Liver (tissue), 8 donors: ENCODE measurements at regions not wholly inside any gene's neighbourhood (a gene's known extent, or its start where the extent isn't known, plus 50 kb on each side); places are given as distances from the start of the nearest gene placed in this dataset.

Experiments
- DNase-seq: peaks from one replicate; pipeline ENCODE4 v3.0.0-alpha.2; 2017; ENCODE audit warnings: low spot score
- H3K27ac ChIP-seq, 2 donors: one replicate each; pipeline ENCODE4 v1.7.0; 2013; ENCODE audit warnings: inconsistent platforms in 2 of 2, low read length in 2 of 2, control low read depth in 1 of 2, low read depth in 1 of 2, mild to moderate bottlenecking in 1 of 2
- H3K27me3 ChIP-seq, 4 donors: one replicate each; pipeline versions ENCODE4 v1.6.1 to v1.7.0; 2013; ENCODE audit warnings: low read length in 3 of 4, inconsistent platforms in 1 of 4, mild to moderate bottlenecking in 1 of 4, moderate library complexity in 1 of 4; ENCODE audit not compliant: control insufficient read depth in 4 of 4, insufficient read depth in 4 of 4
- H3K36me3 ChIP-seq, 4 donors: one replicate each; pipeline versions ENCODE4 v1.6.1 to v1.7.0; 2013; ENCODE audit warnings: low read length in 3 of 4, mild to moderate bottlenecking in 3 of 4, low read depth in 1 of 4, moderate library complexity in 1 of 4; ENCODE audit not compliant: control insufficient read depth in 4 of 4, insufficient read depth in 3 of 4
- H3K4me1 ChIP-seq, 4 donors: one replicate each; pipeline versions ENCODE4 v1.6.1 to v1.7.0; 2013; ENCODE audit warnings: low read length in 3 of 4, mild to moderate bottlenecking in 3 of 4, moderate library complexity in 1 of 4; ENCODE audit not compliant: control insufficient read depth in 4 of 4, insufficient read depth in 4 of 4
- H3K4me3 ChIP-seq, 3 donors: one replicate each; pipeline versions ENCODE4 v1.6.1 to v1.7.0; 2013; ENCODE audit warnings: low read length in 3 of 3, control low read depth in 1 of 3, low read depth in 1 of 3, mild to moderate bottlenecking in 1 of 3
- H3K9ac ChIP-seq, 2 donors: one replicate each; pipeline ENCODE4 v1.7.0; 2013; ENCODE audit warnings: low read length in 2 of 2, mild to moderate bottlenecking in 2 of 2, moderate library complexity in 2 of 2, control low read depth in 1 of 2, low read depth in 1 of 2
- H3K9me3 ChIP-seq, 4 donors: one replicate each; pipeline versions ENCODE4 v1.6.1 to v1.7.0; 2013; ENCODE audit warnings: low read length in 3 of 4; ENCODE audit not compliant: control insufficient read depth in 4 of 4
- ATF3 ChIP-seq: IDR thresholded peaks from 2 replicates; pipeline ENCODE4 v1.6.1; 2016; ENCODE audit warnings: antibody characterized with exemption
- EGR1 ChIP-seq, 2 donors: IDR thresholded peaks; 2 replicates each; pipeline ENCODE4 v1.6.1; 2016 to 2018; ENCODE audit warnings: antibody characterized with exemption in 2 of 2, low read depth in 2 of 2
- FOXA1 ChIP-seq: IDR thresholded peaks from 2 replicates; pipeline ENCODE4 v1.6.1; 2016; ENCODE audit warnings: antibody characterized with exemption
- FOXA2 ChIP-seq: IDR thresholded peaks from 2 replicates; pipeline ENCODE4 v1.6.1; 2016; ENCODE audit warnings: antibody characterized with exemption
- GABPA ChIP-seq, 2 donors: IDR thresholded peaks in 1 of 2; conservative IDR thresholded peaks in 1 of 2; 2 replicates each; pipeline ENCODE4 v1.6.1; 2016; ENCODE audit warnings: antibody characterized with exemption in 2 of 2, mild to moderate bottlenecking in 1 of 2, moderate library complexity in 1 of 2
- HNF4A ChIP-seq, 2 donors: conservative IDR thresholded peaks; 2 replicates each; pipeline ENCODE4 v1.6.1; 2016; ENCODE audit warnings: antibody characterized with exemption in 2 of 2, mild to moderate bottlenecking in 2 of 2
- HNF4G ChIP-seq: IDR thresholded peaks from 2 replicates; pipeline ENCODE4 v1.6.1; 2016; ENCODE audit warnings: antibody characterized with exemption
- JUND ChIP-seq, 2 donors: IDR thresholded peaks; 2 replicates each; pipeline ENCODE4 v1.6.1; 2016; ENCODE audit warnings: antibody characterized with exemption in 2 of 2
- MAX ChIP-seq: IDR thresholded peaks from 2 replicates; pipeline ENCODE4 v1.6.1; 2016; ENCODE audit warnings: antibody characterized with exemption
- NR2F2 ChIP-seq: IDR thresholded peaks from 2 replicates; pipeline ENCODE4 v1.6.1; 2016; ENCODE audit warnings: antibody characterized with exemption
- RAD21 ChIP-seq, 2 donors: IDR thresholded peaks; 2 replicates each; pipeline ENCODE4 v1.6.1; 2016; ENCODE audit warnings: antibody characterized with exemption in 2 of 2, mild to moderate bottlenecking in 2 of 2
- REST ChIP-seq: IDR thresholded peaks from 2 replicates; pipeline ENCODE4 v1.6.1; 2016; ENCODE audit warnings: antibody characterized with exemption, mild to moderate bottlenecking
- RXRA ChIP-seq, 2 donors: IDR thresholded peaks; 2 replicates each; pipeline ENCODE4 v1.6.1; 2017 to 2018; ENCODE audit warnings: antibody characterized with exemption in 2 of 2, mild to moderate bottlenecking in 1 of 2
- SP1 ChIP-seq: IDR thresholded peaks from 2 replicates; pipeline ENCODE4 v1.6.1; 2018; ENCODE audit warnings: antibody characterized with exemption, mild to moderate bottlenecking
- TAF1 ChIP-seq: conservative IDR thresholded peaks from 2 replicates; pipeline ENCODE4 v1.6.1; 2016; ENCODE audit warnings: antibody characterized with exemption, mild to moderate bottlenecking
- YY1 ChIP-seq: IDR thresholded peaks from 2 replicates; pipeline ENCODE4 v1.6.1; 2016; ENCODE audit warnings: antibody characterized with exemption, mild to moderate bottlenecking
- WGBS: extraction: QIAGEN DNeasy Blood & Tissue Kit; methylation state at CpG from one replicate; pipeline ENCODE4 v1.1.7; 2013; 5-methylcytosine and 5-hydroxymethylcytosine counted together
- TF ChIP-seq, protein P1 (sequence below): fragments of 150-350 bp; IDR thresholded peaks from 2 replicates; pipeline ENCODE4 v1.5.1; 2017; ENCODE audit warnings: improper control_type of control experiment, low read depth, low read length; ENCODE audit not compliant: missing input control
- TF ChIP-seq, protein P2 (sequence below): IDR thresholded peaks from 2 replicates; pipeline ENCODE4 v1.6.1; 2016; ENCODE audit warnings: antibody characterized with exemption
- donor health status: healthy.
- donor health status: healthy.
- donor health status: healthy.
- donor health status: healthy.
- donor health status: healthy.

GRCh38 chr6:168182908-168183612 is 104.0 kb upstream of the FRMD1 start:
- H3K27me3 ChIP-seq: no peaks in the 10 kb centered on the region
- peak; percentile 22 for DNase-seq
- 90% methylated on average over 22 of the region's 22 CpGs for WGBS

More at GRCh38 chr6:168182908-168183612, 104.0 kb upstream of the FRMD1 start:
- Histone ChIP-seq H3K9me3 (no peaks in the 10 kb centered on the region), H3K4me1 (no peaks in the 10 kb centered on the region), H3K9ac (no peak overlapping the region), H3K4me3 (no peak overlapping the region), H3K27ac (no peak overlapping the region), H3K36me3 (no peaks in the 10 kb centered on the region)
- TF ChIP-seq, protein P1, sequence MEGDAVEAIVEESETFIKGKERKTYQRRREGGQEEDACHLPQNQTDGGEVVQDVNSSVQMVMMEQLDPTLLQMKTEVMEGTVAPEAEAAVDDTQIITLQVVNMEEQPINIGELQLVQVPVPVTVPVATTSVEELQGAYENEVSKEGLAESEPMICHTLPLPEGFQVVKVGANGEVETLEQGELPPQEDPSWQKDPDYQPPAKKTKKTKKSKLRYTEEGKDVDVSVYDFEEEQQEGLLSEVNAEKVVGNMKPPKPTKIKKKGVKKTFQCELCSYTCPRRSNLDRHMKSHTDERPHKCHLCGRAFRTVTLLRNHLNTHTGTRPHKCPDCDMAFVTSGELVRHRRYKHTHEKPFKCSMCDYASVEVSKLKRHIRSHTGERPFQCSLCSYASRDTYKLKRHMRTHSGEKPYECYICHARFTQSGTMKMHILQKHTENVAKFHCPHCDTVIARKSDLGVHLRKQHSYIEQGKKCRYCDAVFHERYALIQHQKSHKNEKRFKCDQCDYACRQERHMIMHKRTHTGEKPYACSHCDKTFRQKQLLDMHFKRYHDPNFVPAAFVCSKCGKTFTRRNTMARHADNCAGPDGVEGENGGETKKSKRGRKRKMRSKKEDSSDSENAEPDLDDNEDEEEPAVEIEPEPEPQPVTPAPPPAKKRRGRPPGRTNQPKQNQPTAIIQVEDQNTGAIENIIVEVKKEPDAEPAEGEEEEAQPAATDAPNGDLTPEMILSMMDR: no peak
- no peak for TF ChIP-seq SP1
- TF ChIP-seq NR2F2: no peak
- no peak for TF ChIP-seq RXRA (IDR thresholded peaks at IDR 0.05)
- no peak for TF ChIP-seq YY1
- TF ChIP-seq REST: no peak
- no peak for TF ChIP-seq JUND (IDR thresholded peaks at IDR 0.05)
- TF ChIP-seq HNF4G: no peak
- TF ChIP-seq, protein P2, sequence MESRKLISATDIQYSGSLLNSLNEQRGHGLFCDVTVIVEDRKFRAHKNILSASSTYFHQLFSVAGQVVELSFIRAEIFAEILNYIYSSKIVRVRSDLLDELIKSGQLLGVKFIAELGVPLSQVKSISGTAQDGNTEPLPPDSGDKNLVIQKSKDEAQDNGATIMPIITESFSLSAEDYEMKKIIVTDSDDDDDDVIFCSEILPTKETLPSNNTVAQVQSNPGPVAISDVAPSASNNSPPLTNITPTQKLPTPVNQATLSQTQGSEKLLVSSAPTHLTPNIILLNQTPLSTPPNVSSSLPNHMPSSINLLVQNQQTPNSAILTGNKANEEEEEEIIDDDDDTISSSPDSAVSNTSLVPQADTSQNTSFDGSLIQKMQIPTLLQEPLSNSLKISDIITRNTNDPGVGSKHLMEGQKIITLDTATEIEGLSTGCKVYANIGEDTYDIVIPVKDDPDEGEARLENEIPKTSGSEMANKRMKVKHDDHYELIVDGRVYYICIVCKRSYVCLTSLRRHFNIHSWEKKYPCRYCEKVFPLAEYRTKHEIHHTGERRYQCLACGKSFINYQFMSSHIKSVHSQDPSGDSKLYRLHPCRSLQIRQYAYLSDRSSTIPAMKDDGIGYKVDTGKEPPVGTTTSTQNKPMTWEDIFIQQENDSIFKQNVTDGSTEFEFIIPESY: no peak
- no peak for TF ChIP-seq GABPA (IDR thresholded peaks at IDR 0.05 in 1 of 2, conservative IDR thresholded peaks at IDR 0.05 in 1 of 2)
- TF ChIP-seq ATF3: no peak
- TF ChIP-seq HNF4A (conservative IDR thresholded peaks at IDR 0.05): no peak
- TF ChIP-seq MAX: no peak
- no peak for TF ChIP-seq TAF1
- TF ChIP-seq FOXA2: no peak
- TF ChIP-seq FOXA1: no peak
- no peak for TF ChIP-seq EGR1 (IDR thresholded peaks at IDR 0.05; ENCODE audit: low read depth in 2 of 2)
- TF ChIP-seq RAD21 (IDR thresholded peaks at IDR 0.05): no peak
